NT2/D1 (cell line): ENCODE measurements at regions not wholly inside any gene's neighbourhood (a gene's known extent, or its start where the extent isn't known, plus 50 kb on each side); places are given as distances from the start of the nearest gene placed in this dataset.

Source experiments
- DNase-seq: peaks from one replicate; pipeline ENCODE4 v3.0.0-alpha.2; 2011; ENCODE audit warnings: low read depth, low spot score
- H3K27me3 ChIP-seq: 2 replicates; pipeline ENCODE4 v1.6.0; 2011; ENCODE audit warnings: mild to moderate bottlenecking; ENCODE audit not compliant: insufficient read length, insufficient read depth
- H3K36me3 ChIP-seq: 2 replicates; pipeline ENCODE4 v1.6.1; 2011; ENCODE audit warnings: mild to moderate bottlenecking, low read length, mixed read lengths; ENCODE audit not compliant: insufficient read depth, insufficient read length
- H3K4me1 ChIP-seq: 2 replicates; pipeline ENCODE4 v1.5.1; 2011; ENCODE audit not compliant: insufficient read depth, insufficient read length
- H3K4me3 ChIP-seq: 2 replicates; pipeline ENCODE4 v1.5.1; 2011; ENCODE audit warnings: low read depth; ENCODE audit not compliant: insufficient read length
- H3K9ac ChIP-seq: 2 replicates; pipeline ENCODE4 v1.6.0; 2011; ENCODE audit warnings: low read depth; ENCODE audit not compliant: insufficient read length
- H3K9me3 ChIP-seq: 2 replicates; pipeline ENCODE4 v1.5.1; 2011; ENCODE audit warnings: mild to moderate bottlenecking, low read length; ENCODE audit not compliant: insufficient read depth
- SUZ12 ChIP-seq: IDR thresholded peaks from 2 replicates; pipeline ENCODE4 v1.6.1; 2011; ENCODE audit not compliant: insufficient read length, insufficient read depth; ENCODE audit errors: extremely low read depth
- YY1 ChIP-seq: IDR thresholded peaks from 2 replicates; pipeline ENCODE4 v1.6.1; 2011; ENCODE audit not compliant: insufficient read length, insufficient read depth
- ZNF274 ChIP-seq: IDR thresholded peaks from 2 replicates; pipeline ENCODE4 v1.6.1; 2011; ENCODE audit warnings: mild to moderate bottlenecking, low read depth, low read length

DNA sequence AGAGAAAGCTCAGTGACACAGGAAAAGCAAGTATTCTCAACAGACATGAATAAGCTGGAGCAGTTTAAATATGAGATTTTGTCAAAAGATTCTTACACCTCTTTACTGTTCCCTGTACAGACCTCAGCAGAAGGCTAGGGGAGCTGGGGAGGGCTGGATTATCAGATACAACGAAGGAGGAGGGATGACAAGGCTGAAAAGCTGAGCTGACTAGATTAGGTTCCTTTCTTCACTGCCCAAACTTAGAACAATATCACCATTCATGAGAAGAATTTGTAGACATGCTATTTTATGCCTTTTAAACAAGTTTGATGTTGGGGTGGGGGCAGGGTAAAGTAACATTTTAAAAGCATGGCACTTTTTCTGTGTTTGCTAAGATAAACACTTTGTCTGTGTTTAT, 611.1 kb downstream of the AACS start:
- TF ChIP-seq ZNF274 (no peak), YY1 (no peak), SUZ12 (no peak)
- H3K27me3 ChIP-seq, result peaks cover 10% of the 10 kb centered on the region
- H3K9me3 ChIP-seq, result no peaks in the 10 kb centered on the region

DNA sequence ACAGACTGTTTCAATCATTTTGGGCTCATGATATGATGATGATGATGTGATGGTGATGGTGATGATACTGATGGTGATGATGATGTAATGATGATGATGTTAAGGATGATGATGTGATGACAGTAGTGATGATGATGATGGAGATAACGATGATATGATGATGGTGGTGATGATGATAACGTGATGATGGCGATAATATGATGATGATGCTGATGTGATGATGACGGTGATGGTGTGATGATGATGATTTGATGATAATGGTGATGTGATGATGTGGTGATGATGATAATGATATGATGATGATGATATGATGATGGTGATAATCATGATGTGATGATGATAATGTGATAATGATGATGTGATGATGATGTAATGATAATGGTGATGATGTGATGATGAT, 612.6 kb downstream of the AACS start:
- TF ChIP-seq ZNF274 (no peak), SUZ12 (no peak), YY1 (no peak)
- Histone ChIP-seq H3K9me3 (no peaks in the 10 kb centered on the region), H3K4me1 (no peaks in the 10 kb centered on the region), H3K9ac (no peak overlapping the region), H3K27me3 (peaks cover 23% of the 10 kb centered on the region), H3K36me3 (no peaks in the 10 kb centered on the region), H3K4me3 (no peak overlapping the region)
- no peak for DNase-seq

More for the DNA sequence above, 611.1 kb downstream of the AACS start:
- Histone ChIP-seq H3K4me1 (no peaks in the 10 kb centered on the region), H3K36me3 (no peaks in the 10 kb centered on the region), H3K4me3 (no peak overlapping the region), H3K9ac (no peak overlapping the region)
- DNase-seq, result no peak

DNA sequence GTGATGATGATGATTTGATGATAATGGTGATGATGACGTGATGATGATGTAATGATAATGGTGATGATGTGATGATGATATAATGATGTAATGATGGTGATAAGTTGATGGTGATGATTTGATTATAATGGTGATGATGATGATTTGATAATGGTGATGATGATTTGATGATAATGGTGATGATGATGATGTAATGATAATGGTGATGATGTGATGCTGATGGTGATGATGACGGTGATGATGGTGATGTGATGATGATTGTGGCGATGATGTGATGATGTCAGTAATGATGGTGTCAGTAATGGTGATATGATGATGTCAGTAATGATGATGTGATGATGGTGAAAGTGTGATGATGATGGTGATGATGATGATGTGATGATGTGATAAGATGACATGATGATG, 613.4 kb downstream of the AACS start:
- no peak overlapping the region for H3K9ac ChIP-seq
- no peak for DNase-seq
- no peaks in the 10 kb centered on the region for H3K9me3 ChIP-seq
- TF ChIP-seq SUZ12 (no peak), YY1 (no peak), ZNF274 (no peak)
- H3K36me3 ChIP-seq, result no peaks in the 10 kb centered on the region
- no peak overlapping the region for H3K4me3 ChIP-seq
- peaks cover 31% of the 10 kb centered on the region for H3K27me3 ChIP-seq
- no peaks in the 10 kb centered on the region for H3K4me1 ChIP-seq

DNA sequence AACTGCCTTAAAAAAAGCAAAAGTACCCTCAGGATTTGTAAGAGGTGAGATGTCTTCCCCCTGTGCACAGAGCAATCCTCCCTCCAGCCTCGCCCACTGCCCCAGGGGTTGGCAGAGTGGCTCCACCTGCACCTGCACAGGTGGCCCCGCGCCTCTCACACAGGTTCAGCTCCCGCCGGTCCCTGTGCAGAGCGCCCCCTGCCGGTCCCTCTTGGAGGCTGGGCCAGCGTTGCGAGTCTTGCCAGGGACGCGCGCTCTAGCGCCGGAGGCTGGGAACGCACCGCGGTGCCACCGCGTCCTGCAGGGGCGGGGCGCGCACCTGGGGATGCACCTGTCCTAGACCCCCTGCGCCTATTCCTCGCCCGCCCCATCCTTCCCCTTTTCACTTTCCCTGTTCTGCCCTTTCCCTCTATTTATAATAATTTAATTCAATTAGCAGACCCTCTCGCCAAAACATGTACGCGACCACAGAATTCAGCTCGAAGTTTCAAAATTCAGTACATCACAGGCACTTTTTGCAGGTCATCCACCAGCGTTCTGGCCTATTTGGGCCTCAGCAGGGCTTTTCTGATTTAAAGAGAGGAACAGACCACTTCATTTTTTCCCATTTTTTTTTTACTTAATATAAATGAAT, 618.6 kb downstream of the AACS start:
- DNase-seq, result peak; percentile 72
- TF ChIP-seq ZNF274 (no peak), SUZ12 (no peak), YY1 (no peak)
- Histone ChIP-seq H3K9ac (no peak overlapping the region), H3K9me3 (no peaks in the 10 kb centered on the region), H3K36me3 (no peaks in the 10 kb centered on the region), H3K4me3 (no peak overlapping the region), H3K27me3 (peaks cover 50% of the 10 kb centered on the region), H3K4me1 (peaks cover 2% of the 10 kb centered on the region)

DNA sequence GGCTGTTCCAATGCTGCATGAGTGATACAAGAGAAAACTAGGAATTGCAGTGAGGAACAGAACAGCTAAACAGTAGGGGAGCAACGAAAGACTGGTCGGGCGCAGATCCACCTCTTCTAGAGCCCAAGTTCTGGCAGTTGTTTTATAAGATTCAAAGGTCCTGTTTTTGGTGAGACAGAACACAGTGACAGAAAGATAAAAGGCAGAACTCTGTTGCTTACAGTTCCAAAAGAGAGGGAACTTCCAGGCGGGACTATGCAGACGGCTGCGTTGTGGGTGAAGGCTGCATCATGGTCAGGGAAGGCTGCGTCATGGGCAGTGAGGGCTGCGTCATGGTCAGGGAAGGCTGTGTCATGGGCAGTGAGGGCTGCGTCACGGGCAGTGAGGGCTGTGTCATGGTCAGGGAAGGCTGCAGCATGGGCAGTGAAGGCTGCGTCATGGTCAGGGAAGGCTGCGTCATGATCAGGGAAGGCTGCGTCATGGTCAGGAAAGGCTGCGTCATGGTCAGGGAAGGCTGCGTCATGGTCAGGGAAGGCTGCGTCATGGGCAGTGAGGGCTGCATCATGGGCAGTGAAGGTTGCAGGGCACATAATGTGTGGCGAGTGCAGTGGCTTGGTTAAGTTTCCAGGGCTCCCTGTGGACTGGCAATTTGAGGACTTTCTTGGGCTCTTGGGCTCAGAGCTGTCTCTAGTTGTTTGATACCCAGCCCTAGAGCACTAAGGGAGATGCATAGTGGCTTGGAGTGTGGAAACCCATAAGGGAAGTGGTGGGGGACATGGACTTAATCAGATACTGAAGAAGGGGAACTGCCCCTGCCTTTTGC, 619.9 kb downstream of the AACS start:
- TF ChIP-seq ZNF274 (no peak), YY1 (no peak), SUZ12 (no peak)
- Histone ChIP-seq H3K9ac (no peak overlapping the region), H3K9me3 (no peaks in the 10 kb centered on the region), H3K4me3 (no peak overlapping the region), H3K27me3 (peaks cover 44% of the 10 kb centered on the region), H3K36me3 (no peaks in the 10 kb centered on the region), H3K4me1 (peaks cover 2% of the 10 kb centered on the region)
- no peak for DNase-seq

DNA sequence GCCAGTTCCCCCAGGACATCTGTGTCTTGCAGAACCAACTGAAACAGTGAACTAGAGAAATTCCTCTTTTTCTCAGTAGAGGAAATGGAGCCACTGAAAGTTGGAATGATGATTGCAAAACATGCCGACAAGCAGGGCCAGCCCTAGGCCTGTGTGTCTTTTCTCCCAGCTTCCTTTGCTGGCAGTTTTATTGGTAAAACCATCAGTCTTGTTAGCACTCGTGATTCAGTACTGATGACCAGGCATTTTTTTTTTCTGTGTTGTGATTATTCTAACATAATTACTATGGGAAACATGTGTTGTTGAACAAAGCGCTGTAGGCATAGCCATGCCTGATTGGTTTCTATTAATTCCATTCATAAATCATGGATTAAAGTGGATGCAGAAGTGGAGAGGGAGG, 620.7 kb downstream of the AACS start:
- H3K4me3 ChIP-seq, result no peak overlapping the region
- peaks cover 42% of the 10 kb centered on the region for H3K27me3 ChIP-seq
- DNase-seq, result no peak
- no peaks in the 10 kb centered on the region for H3K36me3 ChIP-seq
- no peaks in the 10 kb centered on the region for H3K9me3 ChIP-seq
- TF ChIP-seq ZNF274, result no peak
- TF ChIP-seq YY1, result no peak
- TF ChIP-seq SUZ12, result no peak
- H3K4me1 ChIP-seq, result peaks cover 2% of the 10 kb centered on the region
- no peak overlapping the region for H3K9ac ChIP-seq

DNA sequence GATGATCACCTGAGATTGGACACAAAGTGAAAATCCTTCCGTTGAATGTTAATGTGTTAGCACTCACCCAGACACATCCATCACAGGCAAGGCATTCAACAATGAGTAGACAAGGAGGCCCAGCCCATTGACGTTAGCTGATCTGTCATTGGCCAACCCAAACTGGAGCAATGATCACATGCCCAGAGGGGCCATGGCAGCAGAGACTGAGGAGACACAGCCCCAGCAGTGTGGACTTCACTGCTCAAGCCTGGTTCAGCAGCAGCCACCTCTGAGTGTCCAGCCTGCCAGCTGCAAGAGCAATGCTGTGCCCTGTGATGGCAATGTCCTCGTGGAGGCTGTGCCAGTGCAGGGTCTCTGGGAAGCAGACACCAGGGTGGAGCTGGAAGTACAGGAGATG, 622.2 kb downstream of the AACS start:
- no peak for DNase-seq
- no peaks in the 10 kb centered on the region for H3K9me3 ChIP-seq
- H3K36me3 ChIP-seq, result no peaks in the 10 kb centered on the region
- TF ChIP-seq YY1 (no peak), ZNF274 (no peak), SUZ12 (no peak)
- peaks cover 2% of the 10 kb centered on the region for H3K4me1 ChIP-seq
- peaks cover 31% of the 10 kb centered on the region for H3K27me3 ChIP-seq
- H3K4me3 ChIP-seq, result no peak overlapping the region
- no peak overlapping the region for H3K9ac ChIP-seq
